WI38 (cell line): ENCODE measurements at regions not wholly inside any gene's neighbourhood (a gene's known extent, or its start where the extent isn't known, plus 50 kb on each side); places are given as distances from the start of the nearest gene placed in this dataset.

Source experiments
- H3K4me3 ChIP-seq: 2 replicates; pipeline ENCODE4 v1.5.1; 2011; ENCODE audit warnings: low read depth, mild to moderate bottlenecking, control low read depth, low read length
- TF ChIP-seq, protein P1 (sequence below): IDR thresholded peaks from 2 replicates; pipeline ENCODE4 v1.5.1; 2012; ENCODE audit warnings: low read depth, mild to moderate bottlenecking, control low read depth, low read length

DNA sequence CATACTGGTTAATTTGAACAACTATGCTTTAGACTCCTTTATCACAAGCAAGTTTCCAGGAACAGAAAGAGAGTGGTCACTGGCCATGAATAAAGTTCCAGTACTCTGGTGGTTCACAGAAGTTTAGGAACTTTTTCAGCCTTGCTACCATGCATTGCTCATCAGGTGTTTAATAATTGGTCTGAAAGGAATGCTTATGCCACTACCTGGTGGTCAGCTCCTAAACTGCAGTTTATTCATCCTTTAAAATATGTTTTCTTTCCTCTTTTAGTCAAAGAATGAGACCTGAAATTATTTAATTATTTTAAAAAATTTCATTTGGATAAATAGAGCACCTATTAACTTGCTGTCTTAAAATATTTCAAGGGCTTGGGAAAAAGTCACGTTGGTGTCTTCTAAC lies 260.1 kb upstream of the OR4E1 start:
- TF ChIP-seq, protein P1, sequence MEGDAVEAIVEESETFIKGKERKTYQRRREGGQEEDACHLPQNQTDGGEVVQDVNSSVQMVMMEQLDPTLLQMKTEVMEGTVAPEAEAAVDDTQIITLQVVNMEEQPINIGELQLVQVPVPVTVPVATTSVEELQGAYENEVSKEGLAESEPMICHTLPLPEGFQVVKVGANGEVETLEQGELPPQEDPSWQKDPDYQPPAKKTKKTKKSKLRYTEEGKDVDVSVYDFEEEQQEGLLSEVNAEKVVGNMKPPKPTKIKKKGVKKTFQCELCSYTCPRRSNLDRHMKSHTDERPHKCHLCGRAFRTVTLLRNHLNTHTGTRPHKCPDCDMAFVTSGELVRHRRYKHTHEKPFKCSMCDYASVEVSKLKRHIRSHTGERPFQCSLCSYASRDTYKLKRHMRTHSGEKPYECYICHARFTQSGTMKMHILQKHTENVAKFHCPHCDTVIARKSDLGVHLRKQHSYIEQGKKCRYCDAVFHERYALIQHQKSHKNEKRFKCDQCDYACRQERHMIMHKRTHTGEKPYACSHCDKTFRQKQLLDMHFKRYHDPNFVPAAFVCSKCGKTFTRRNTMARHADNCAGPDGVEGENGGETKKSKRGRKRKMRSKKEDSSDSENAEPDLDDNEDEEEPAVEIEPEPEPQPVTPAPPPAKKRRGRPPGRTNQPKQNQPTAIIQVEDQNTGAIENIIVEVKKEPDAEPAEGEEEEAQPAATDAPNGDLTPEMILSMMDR = no peak

DNA sequence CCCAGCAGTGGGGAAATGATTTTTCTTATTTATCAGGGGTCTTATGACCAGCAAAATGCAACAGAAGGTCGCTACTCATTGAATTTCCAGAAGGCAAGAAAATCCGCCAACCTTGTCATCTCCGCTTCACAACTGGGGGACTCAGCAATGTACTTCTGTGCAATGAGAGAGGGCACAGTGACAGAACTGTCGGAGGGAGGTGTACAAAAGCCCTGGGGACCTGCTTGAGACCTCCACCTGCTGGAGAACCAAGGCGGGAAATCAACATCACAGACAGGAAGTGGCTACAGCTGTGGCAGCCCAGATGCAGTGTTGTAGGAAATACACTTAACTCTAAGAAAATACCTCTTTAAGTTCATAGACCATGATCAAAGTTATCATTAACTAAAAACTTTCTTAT lies 250.9 kb upstream of the OR4E1 start:
- TF ChIP-seq, protein P1 = no peak
- no peak overlapping the region for H3K4me3 ChIP-seq

More for the DNA sequence above, 260.1 kb upstream of the OR4E1 start:
- no peak overlapping the region for H3K4me3 ChIP-seq

DNA sequence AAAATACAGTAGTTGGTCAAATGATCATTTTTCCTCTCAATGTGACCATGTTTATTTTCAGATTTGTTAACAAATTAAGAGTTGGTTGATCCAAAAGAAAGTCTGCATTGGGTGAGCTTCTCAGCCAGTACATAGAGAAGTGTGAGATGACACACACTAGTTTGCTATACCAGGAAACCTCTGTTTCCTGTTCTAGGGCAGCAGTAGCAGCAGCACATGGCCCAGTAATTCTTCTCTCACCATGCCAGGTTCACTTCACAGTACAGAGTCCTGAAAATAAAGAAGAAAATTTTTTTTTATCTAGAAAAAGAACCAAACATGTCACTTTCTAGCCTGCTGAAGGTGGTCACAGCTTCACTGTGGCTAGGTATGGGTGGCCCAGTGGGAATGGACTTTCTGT lies 250.2 kb upstream of the OR4E1 start:
- H3K4me3 ChIP-seq = no peak overlapping the region
- TF ChIP-seq, protein P1 = no peak

DNA sequence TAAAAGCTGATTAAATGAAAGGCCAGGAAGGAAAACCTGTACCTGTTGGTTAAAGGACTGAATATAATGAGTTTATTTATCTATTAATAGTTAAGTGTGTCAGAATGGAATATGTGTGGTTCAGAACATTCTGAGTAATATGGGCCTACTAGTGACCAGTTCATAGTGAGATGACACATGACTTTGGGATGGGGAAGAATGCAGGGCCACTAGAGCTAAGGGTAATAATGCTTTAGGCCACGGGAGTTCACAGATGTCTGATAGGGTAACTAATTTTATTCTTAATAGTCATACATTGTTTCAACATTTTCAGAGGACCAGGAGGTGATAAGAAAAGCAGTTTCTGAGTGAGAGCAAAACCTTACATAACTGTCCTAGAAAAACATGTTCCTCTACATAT lies 247.8 kb upstream of the OR4E1 start:
- TF ChIP-seq, protein P1 = no peak

DNA sequence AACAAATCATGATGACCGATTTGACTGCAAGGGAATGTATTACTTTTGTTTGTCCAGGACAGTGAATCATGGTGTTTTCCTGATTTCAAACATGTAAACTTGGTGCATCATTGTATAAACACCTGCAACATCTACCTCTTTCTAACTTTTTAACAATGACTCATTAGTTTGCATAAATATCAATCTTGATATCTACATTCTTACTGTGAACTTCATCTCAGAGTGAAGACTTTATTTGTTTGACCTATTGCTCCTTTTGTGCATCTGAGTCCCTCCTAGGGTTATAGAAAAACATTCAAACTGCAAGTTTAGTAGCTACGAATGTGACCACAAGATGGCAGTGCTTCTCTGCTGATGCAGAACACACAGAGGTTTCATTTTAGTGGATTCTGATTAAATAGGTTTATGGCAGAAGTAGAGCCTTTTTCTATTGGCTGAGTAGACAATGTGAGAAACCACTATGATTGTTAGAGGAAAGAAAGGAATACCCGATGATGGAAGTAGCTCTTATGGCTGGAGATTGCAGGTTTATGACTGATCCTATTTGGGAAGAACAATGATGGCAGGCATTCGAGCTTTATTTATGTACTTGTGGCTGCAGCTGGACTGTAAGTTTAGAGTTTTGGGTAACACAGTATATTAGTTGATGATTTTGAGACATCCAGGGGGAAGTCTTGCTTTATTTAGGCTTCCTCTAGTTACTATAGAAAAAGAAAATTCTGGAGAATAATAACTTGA lies 244.2 kb upstream of the OR4E1 start:
- no peak overlapping the region for H3K4me3 ChIP-seq
- TF ChIP-seq, protein P1 = no peak; the same call in 1 of the 2 replicates

More for the DNA sequence above, 247.8 kb upstream of the OR4E1 start:
- H3K4me3 ChIP-seq = no peak overlapping the region

DNA sequence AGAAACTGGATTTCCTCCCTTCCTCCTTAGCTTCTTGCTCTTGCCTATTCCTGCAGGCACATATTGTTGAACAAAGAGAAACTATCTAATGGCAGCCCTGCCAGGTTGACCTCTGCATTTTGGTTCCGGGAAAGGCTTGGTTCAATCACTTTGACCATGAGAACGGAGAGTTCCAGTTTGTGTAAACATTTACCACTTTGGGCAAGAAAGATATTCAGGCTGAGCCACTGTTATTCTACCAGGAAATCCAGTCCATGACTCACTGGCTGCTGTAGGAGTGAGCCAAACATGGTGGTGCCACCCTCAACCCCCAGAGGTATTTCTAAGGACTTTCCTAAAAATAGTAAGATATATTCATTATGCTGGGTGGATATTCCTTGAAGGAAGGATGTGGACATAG lies 242.2 kb upstream of the OR4E1 start:
- TF ChIP-seq, protein P1 = no peak
- no peak overlapping the region for H3K4me3 ChIP-seq

DNA sequence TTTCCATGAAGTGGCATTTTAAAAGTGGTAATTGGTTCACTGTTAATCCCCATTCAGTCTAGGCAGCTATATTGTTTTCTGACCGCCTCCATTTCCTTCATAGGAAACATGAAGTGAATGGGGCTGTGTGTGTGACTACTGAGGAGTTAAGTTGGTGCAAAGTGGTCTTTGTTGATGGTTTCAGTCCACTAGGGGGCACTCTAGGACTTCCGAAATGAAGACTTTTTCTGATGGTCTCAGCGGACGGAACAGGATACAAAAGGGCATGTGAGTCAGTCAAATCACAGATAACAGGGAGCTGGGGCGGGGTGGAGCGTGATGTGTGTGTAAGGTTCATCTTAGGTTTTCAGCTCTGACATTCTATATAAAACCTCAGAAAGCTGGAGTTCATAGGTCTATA lies 240.1 kb upstream of the OR4E1 start:
- TF ChIP-seq, protein P1 = no peak
- no peak overlapping the region for H3K4me3 ChIP-seq
